ENCODE measurements at regions not wholly inside any gene's neighbourhood (a gene's known extent, or its start where the extent isn't known, plus 50 kb on each side); places are given as distances from the start of the nearest gene placed in this dataset.

DNA sequence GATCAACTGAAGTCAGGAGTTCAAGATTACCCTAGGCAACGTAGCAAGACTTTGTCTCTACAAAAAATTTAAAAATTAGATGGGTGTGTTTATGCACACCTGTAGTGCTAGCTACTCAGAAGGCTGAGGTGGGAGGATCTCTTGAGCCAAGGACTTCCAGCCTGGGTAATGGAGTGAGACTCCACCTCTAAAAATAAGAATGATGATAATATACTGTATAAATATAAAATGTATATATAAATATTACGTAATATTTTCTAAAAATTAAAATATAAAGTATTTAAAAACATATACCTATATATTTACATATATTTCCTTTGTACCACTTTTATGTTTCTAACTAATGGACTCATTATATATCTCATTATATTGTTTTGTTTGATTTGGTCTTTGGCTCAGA is 409.5 kb upstream of the REG3G start:
- TF ChIP-seq CCDC6 (CRISPR knock-in tag; IDR thresholded peaks at IDR 0.05), result no peak
- TF ChIP-seq IRF2 (CRISPR knock-in tag; IDR thresholded peaks at IDR 0.05), result no peak
- TF ChIP-seq PATZ1 (CRISPR knock-in tag; IDR thresholded peaks at IDR 0.05), result no peak
- Histone ChIP-seq H3K4me1 (ENCODE audit: insufficient read depth, low read length) (no peaks in the 10 kb centered on the region), H3K9ac (ENCODE audit: insufficient read depth, low read depth, low read length) (no peak overlapping the region), H3K36me3 (replicated peaks in 1 of 2; ENCODE audit: control insufficient read depth in 1 of 2, insufficient read depth in 2 of 2, low read length in 2 of 2) (no peaks in the 10 kb centered on the region), H2AFZ (ENCODE audit: low read length) (no peak overlapping the region), H3K4me3 (replicated peaks in 1 of 3; ENCODE audit: insufficient read depth in 1 of 3, low read depth in 2 of 3, low read length in 3 of 3) (no peak overlapping the region), H3K27ac (ENCODE audit: extremely low read length, insufficient read depth, low read length) (no peak overlapping the region), H3K79me2 (ENCODE audit: insufficient read depth, low read length) (no peaks in the 10 kb centered on the region), H3K9me3 (ENCODE audit: low read length) (no peaks in the 10 kb centered on the region), H4K20me1 (ENCODE audit: insufficient read depth, low read length) (no peaks in the 10 kb centered on the region), H3K27me3 (ENCODE audit: control insufficient read depth in 1 of 2, insufficient read depth in 2 of 2, low read length in 2 of 2) (no peaks in the 10 kb centered on the region; a peak in 1 of 5 replicates), H3K4me2 (ENCODE audit: low read depth, low read length) (no peak overlapping the region)
- FAIRE-seq (no peak), DNase-seq (ENCODE audit: low spot score) (no peak), ATAC-seq (no peak)
- ChIA-PET POLR2A (no interaction called here), CTCF (ENCODE audit: low intra/inter-chr PET ratio, low total read pairs) (no interaction called here)
- WGBS (ENCODE audit: low lambda C conversion rate), result 7% methylated on average over 2 of the region's 2 CpGs
- in situ Hi-C loops (cut with HindIII; ENCODE audit: extremely low pct_ligation_motif_present, low pct_unique_long_range_greater_than_20kb) (no loop called here), intact Hi-C loops (cut with micrococcal nuclease; ENCODE audit: unreplicated experiment) (no loop called here)
- BruUV-seq (replicated peaks), result no TSS peak

DNA sequence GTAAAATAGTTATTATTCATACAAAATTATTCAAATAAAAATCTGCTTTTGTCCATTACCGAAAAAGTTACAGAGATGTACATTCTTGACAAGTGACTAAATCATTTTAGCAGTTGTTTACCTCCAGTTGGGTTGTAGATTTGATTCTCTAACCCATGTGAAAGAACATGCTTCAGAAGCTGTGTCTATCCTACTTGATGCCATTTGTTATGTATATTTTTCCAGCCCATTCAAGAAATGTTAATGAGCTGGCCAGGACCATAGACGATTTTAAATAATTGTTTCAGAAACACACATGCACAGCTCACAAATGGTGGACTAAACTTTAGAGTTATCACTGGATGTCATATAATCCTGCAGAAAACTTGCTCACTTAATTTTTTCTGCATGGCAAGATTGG is 391.1 kb upstream of the REG3G start:
- in situ Hi-C loops (cut with HindIII; ENCODE audit: extremely low pct_ligation_motif_present, low pct_unique_long_range_greater_than_20kb) (no loop called here), intact Hi-C loops (cut with micrococcal nuclease; ENCODE audit: unreplicated experiment) (no loop called here)
- ChIA-PET CTCF (ENCODE audit: low intra/inter-chr PET ratio, low total read pairs) (no interaction called here), POLR2A (no interaction called here)
- no peaks in the 10 kb centered on the region for H3K9me3 ChIP-seq (ENCODE audit: low read length)
- 0% methylated on average over 2 of the region's 2 CpGs for WGBS (ENCODE audit: low lambda C conversion rate)
- no peaks in the 10 kb centered on the region for H3K4me1 ChIP-seq (ENCODE audit: insufficient read depth, low read length)
- H3K4me2 ChIP-seq (ENCODE audit: low read depth, low read length), result no peak overlapping the region
- DNase-seq (ENCODE audit: low spot score) (no peak), FAIRE-seq (no peak), ATAC-seq (no peak)
- no peak overlapping the region for H3K27ac ChIP-seq (ENCODE audit: extremely low read length, insufficient read depth, low read length)
- no TSS peak for BruUV-seq (replicated peaks)
- no peaks in the 10 kb centered on the region for H3K36me3 ChIP-seq (replicated peaks in 1 of 2; ENCODE audit: control insufficient read depth in 1 of 2, insufficient read depth in 2 of 2, low read length in 2 of 2)
- no peaks in the 10 kb centered on the region for H3K79me2 ChIP-seq (ENCODE audit: insufficient read depth, low read length)
- H2AFZ ChIP-seq (ENCODE audit: low read length), result no peak overlapping the region
- TF ChIP-seq LBX2 (CRISPR knock-in tag; IDR thresholded peaks at IDR 0.05; ENCODE audit: borderline replicate concordance) (no peak), DRAP1 (CRISPR knock-in tag; IDR thresholded peaks at IDR 0.05) (no peak), ZFY (CRISPR knock-in tag; IDR thresholded peaks at IDR 0.05) (no peak), TCF7L2 (IDR thresholded peaks at IDR 0.05; ENCODE audit: low read depth, low read length) (no peak), RCOR2 (CRISPR knock-in tag; IDR thresholded peaks at IDR 0.05) (no peak)
- TF ChIP-seq, protein P1, sequence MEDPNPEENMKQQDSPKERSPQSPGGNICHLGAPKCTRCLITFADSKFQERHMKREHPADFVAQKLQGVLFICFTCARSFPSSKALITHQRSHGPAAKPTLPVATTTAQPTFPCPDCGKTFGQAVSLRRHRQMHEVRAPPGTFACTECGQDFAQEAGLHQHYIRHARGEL (CRISPR knock-in tag; IDR thresholded peaks at IDR 0.05), result no peak
- H3K27me3 ChIP-seq (ENCODE audit: control insufficient read depth in 1 of 2, insufficient read depth in 2 of 2, low read length in 2 of 2), result no peaks in the 10 kb centered on the region; a peak in 1 of 5 replicates
- H3K4me3 ChIP-seq (replicated peaks in 1 of 3; ENCODE audit: insufficient read depth in 1 of 3, low read depth in 2 of 3, low read length in 3 of 3), result no peak overlapping the region
- H3K9ac ChIP-seq (ENCODE audit: insufficient read depth, low read depth, low read length), result no peak overlapping the region
- H4K20me1 ChIP-seq (ENCODE audit: insufficient read depth, low read length), result no peaks in the 10 kb centered on the region

Data from HepG2 (cell line).